Upper lobe of left lung (tissue), 4 donors: ENCODE measurements at regions not wholly inside any gene's neighbourhood (a gene's known extent, or its start where the extent isn't known, plus 50 kb on each side); places are given as distances from the start of the nearest gene placed in this dataset.

Experiments
- POLR2AphosphoS5 ChIP-seq, 2 donors: sonication (generic); formaldehyde crosslinking; IDR thresholded peaks; one replicate each; pipeline ENCODE4 v1.5.1; 2017; ENCODE audit warnings: antibody characterized with exemption in 2 of 2
- TF ChIP-seq, protein P1 (sequence below), 6 experiments: fragments of 450-650 bp in 4 of 6; fragments of 200-600 bp in 2 of 6; sonication (generic) in 2 of 6; IDR thresholded peaks; one replicate each; pipeline ENCODE4 v1.5.1; 2016 to 2019; ENCODE audit warnings: antibody characterized with exemption in 6 of 6

- TF ChIP-seq POLR2AphosphoS5 (IDR thresholded peaks at IDR 0.05), result no peak
- TF ChIP-seq, protein P1, sequence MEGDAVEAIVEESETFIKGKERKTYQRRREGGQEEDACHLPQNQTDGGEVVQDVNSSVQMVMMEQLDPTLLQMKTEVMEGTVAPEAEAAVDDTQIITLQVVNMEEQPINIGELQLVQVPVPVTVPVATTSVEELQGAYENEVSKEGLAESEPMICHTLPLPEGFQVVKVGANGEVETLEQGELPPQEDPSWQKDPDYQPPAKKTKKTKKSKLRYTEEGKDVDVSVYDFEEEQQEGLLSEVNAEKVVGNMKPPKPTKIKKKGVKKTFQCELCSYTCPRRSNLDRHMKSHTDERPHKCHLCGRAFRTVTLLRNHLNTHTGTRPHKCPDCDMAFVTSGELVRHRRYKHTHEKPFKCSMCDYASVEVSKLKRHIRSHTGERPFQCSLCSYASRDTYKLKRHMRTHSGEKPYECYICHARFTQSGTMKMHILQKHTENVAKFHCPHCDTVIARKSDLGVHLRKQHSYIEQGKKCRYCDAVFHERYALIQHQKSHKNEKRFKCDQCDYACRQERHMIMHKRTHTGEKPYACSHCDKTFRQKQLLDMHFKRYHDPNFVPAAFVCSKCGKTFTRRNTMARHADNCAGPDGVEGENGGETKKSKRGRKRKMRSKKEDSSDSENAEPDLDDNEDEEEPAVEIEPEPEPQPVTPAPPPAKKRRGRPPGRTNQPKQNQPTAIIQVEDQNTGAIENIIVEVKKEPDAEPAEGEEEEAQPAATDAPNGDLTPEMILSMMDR (IDR thresholded peaks at IDR 0.05), result no peak
These were observed 718.8 kb upstream of the TMEM132C start for GRCh38 chr12:127548123-127548553.
